ELF-1 (cell line): ENCODE measurements at regions not wholly inside any gene's neighbourhood (a gene's known extent, or its start where the extent isn't known, plus 50 kb on each side); places are given as distances from the start of the nearest gene placed in this dataset.
A peak's percentile ranks its signal among the peaks of the same experiment; 100 is the strongest.
"Not testable (repeated sequence)": the region's sequence is repeated elsewhere in the genome, so short reads cannot be mapped to it uniquely, and the experiment has no call there.

Experiments used
- DNase-seq: peaks from one replicate; pipeline ENCODE4 v3.0.0-alpha.2; 2016; ENCODE audit warnings: low read depth, low spot score

GRCh38 chr2:123481406-123481805 is 543.7 kb upstream of the CNTNAP5 start:
- no peak for DNase-seq

- DNase-seq, result no peak
Observed at GRCh38 chr2:123485056-123485455, 540.0 kb upstream of the CNTNAP5 start.

GRCh38 chr2:123493687-123494086 is 531.4 kb upstream of the CNTNAP5 start:
- DNase-seq, result no peak

GRCh38 chr2:123495241-123495640 is 529.8 kb upstream of the CNTNAP5 start:
- DNase-seq, result no peak

- DNase-seq, result no peak
Observed at GRCh38 chr2:123500346-123500745, 524.7 kb upstream of the CNTNAP5 start.

- DNase-seq, result no peak
Observed at GRCh38 chr2:123500988-123501387, 524.1 kb upstream of the CNTNAP5 start.

- no peak for DNase-seq
Observed at GRCh38 chr2:123502931-123503330, 522.2 kb upstream of the CNTNAP5 start.

- DNase-seq, result peak; percentile 1
Observed at GRCh38 chr2:123512547-123512946, 512.5 kb upstream of the CNTNAP5 start.

GRCh38 chr2:123513351-123513750 is 511.7 kb upstream of the CNTNAP5 start:
- DNase-seq, result no peak

GRCh38 chr2:123514613-123515207 is 510.4 kb upstream of the CNTNAP5 start:
- peak; percentile 42 for DNase-seq

- DNase-seq, result no peak
Observed at GRCh38 chr2:123518367-123518766, 506.7 kb upstream of the CNTNAP5 start.

- DNase-seq, result no peak
Observed at GRCh38 chr2:123521854-123522253, 503.2 kb upstream of the CNTNAP5 start.

- DNase-seq, result not testable (repeated sequence)
Observed at GRCh38 chr2:123522498-123522897, 502.6 kb upstream of the CNTNAP5 start.

- no peak for DNase-seq
Observed at GRCh38 chr2:123528996-123529707, 495.9 kb upstream of the CNTNAP5 start.

- no peak for DNase-seq
Observed at GRCh38 chr2:123530004-123530403, 495.1 kb upstream of the CNTNAP5 start.

GRCh38 chr2:123532126-123532525 is 493.0 kb upstream of the CNTNAP5 start:
- DNase-seq, result no peak

- no peak for DNase-seq
Observed at GRCh38 chr2:123532994-123533393, 492.1 kb upstream of the CNTNAP5 start.

- no peak for DNase-seq
Observed at GRCh38 chr2:123540291-123540690, 484.8 kb upstream of the CNTNAP5 start.

GRCh38 chr2:123546353-123546752 is 478.7 kb upstream of the CNTNAP5 start:
- DNase-seq, result no peak

GRCh38 chr2:123563515-123563914 is 461.6 kb upstream of the CNTNAP5 start:
- DNase-seq, result no peak

- no peak for DNase-seq
Observed at GRCh38 chr2:123566291-123566946, 458.7 kb upstream of the CNTNAP5 start.

GRCh38 chr2:123578016-123578415 is 447.1 kb upstream of the CNTNAP5 start:
- DNase-seq, result no peak

GRCh38 chr2:123596621-123597020 is 428.5 kb upstream of the CNTNAP5 start:
- DNase-seq, result no peak
